HT1080 (cell line): ENCODE measurements at regions not wholly inside any gene's neighbourhood (a gene's known extent, or its start where the extent isn't known, plus 50 kb on each side); places are given as distances from the start of the nearest gene placed in this dataset.

Experiments used
- DNase-seq: peaks from one replicate; pipeline ENCODE4 v3.0.0-alpha.2; 2015; ENCODE audit warnings: low read depth

- no peak for DNase-seq
Observed at GRCh38 chr2:62566847-62567246, 60.9 kb upstream of the TMEM17 start.

DNA sequence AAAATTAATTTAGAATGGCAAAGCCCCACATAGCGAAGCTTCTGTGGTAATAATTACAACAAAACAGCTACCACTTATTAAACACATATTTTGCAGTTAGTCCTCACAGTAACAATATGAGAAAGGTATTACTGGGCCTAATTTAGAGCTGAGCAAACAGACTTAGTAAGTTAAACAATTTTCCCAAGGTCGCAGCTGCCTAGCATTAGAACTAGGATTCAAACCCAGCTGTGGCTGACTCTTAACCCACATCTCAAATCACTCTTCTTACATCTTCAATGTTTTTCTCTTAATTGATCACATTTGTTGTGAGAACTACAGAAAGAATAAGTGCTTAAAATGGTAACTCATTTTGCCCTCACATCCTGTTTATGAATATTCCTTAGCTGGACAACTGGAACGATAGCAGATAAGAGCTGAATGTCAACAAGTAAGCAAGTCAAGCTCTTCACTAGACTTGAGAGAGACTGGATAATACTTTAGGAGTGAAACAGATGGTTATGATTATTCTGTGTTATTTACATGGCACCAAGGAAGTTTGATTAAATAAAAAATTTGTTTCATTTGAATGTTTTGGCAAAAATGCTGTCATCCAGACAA is 59.4 kb upstream of the TMEM17 start:
- DNase-seq = no peak

- DNase-seq = no peak
Observed at GRCh38 chr2:62564380-62565137, 58.6 kb upstream of the TMEM17 start.

DNA sequence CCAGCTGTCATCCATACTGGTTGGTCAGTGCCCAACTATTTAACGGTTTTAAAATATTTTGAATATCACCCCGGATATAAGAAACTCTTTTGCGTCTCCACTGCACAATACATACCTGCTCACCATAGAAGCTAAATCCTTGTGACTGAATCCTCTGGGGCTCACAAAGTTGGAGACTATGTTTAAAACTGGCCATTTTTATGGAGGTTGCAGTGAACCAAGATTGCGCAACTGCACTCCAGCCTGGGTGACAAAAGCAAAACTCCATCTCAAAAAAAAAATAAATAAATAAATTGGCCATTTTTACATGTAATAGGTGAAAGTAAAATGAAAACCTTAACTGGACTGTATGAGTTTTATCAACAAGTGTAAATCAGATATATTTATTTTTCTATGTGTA is 55.6 kb upstream of the TMEM17 start:
- no peak for DNase-seq

DNA sequence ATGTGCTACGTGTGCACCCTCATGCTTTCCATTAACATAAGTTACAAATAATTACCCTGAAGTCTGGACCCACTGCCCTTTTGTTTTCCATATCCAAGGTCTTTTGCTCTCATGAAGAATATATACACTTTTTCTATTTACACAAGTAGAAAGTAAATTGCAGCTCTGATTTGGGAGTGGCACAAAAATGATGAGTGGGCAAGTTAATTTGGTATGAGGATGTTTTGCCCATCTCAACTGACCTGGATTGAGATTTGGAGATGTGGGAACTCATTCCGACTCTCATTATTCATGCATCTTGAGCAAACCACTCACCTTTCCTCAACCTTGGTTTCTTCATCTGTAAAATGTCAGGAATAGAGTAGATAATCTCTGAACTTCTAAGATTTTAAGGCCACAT is 53.6 kb upstream of the TMEM17 start:
- DNase-seq = no peak

DNA sequence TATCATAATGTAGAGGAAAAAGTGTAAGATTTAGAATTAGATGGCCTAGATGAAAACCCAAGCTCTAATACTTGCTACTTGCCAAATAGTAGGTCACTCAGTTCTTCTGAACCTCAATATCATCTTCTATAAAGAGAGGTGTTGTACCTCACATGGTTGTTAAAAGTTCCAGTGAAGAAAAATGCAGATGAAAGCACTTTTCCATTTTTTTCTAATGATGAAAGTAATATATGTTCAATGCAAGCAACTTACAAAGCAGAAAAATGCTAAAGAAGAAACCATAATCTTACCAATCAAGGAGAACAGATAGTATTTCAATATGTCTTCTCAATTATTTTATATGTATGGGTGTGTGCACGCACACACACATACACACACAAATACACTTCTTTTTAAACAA is 52.7 kb upstream of the TMEM17 start:
- DNase-seq = no peak

DNA sequence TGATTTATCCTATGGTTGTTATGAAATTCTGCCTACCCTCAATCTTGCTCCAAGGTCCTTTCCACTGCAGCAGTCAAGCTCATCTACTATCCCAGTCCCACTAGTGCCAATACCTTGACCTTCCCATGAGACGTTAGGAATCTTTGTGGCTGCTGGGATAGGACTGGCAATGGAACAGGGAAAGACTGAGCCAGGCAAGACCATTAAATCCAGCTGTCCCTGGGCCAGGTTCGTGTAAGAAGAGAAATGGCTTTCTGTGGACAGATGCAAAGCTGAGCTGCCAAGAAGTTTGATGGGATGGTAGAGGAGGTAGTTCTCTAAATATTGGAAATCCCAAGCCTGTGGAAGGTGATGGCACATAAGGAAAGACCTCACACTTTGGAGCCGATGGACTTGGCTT is 50.1 kb upstream of the TMEM17 start:
- DNase-seq = no peak
